ENCODE measurements at regions not wholly inside any gene's neighbourhood (a gene's known extent, or its start where the extent isn't known, plus 50 kb on each side); places are given as distances from the start of the nearest gene placed in this dataset.

DNA sequence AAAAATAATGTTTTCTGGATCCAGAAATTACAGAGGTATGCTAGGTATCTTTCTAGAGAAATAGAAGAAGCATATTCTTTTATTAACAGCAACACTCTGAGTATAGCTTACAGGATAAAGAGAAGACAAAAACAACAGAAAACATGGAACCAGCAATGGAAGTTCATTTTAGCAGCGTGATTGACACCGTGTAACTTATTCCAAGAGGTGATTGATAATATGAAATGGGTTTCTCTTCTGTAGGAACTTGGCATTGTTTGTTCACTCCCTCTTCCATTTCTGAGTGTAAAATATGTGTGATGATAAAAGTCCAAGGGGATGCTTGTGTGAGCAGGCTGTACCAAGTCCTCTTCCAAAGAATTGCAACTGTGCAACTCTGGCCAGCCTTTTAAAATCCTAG, 303.0 kb downstream of the COL12A1 start:
- TF ChIP-seq POLR2A (IDR thresholded peaks at IDR 0.05) (no peak), EP300 (IDR thresholded peaks at IDR 0.05; ENCODE audit: low read depth) (no peak)
- TF ChIP-seq, protein P1, sequence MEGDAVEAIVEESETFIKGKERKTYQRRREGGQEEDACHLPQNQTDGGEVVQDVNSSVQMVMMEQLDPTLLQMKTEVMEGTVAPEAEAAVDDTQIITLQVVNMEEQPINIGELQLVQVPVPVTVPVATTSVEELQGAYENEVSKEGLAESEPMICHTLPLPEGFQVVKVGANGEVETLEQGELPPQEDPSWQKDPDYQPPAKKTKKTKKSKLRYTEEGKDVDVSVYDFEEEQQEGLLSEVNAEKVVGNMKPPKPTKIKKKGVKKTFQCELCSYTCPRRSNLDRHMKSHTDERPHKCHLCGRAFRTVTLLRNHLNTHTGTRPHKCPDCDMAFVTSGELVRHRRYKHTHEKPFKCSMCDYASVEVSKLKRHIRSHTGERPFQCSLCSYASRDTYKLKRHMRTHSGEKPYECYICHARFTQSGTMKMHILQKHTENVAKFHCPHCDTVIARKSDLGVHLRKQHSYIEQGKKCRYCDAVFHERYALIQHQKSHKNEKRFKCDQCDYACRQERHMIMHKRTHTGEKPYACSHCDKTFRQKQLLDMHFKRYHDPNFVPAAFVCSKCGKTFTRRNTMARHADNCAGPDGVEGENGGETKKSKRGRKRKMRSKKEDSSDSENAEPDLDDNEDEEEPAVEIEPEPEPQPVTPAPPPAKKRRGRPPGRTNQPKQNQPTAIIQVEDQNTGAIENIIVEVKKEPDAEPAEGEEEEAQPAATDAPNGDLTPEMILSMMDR (IDR thresholded peaks at IDR 0.05) = no peak

All from transverse colon (tissue), 3 donors.